ENCODE measurements at regions not wholly inside any gene's neighbourhood (a gene's known extent, or its start where the extent isn't known, plus 50 kb on each side); places are given as distances from the start of the nearest gene placed in this dataset.

DNA sequence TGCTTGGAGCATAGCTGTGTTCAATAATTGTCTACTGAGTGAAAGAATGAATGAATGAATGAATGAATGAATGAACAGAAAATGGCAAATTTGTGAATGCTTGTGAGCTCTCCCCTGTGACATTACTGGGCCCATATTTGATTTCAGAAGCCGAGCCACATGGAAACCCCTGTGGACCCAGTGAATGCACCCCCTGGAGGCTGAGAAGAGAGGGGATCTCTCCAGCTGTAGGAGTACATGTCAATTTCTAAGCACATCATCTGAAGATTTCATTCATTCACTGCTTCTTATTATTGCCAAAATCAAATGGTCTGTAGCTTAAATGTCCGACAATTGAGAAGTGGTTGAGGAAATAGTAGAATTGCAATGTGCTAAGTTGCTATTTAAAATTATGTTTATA is 58.3 kb upstream of the DOCK1 start:
- DNase-seq (ENCODE audit: extremely low read depth in 1 of 2, low read depth in 1 of 2) = no peak

DNA sequence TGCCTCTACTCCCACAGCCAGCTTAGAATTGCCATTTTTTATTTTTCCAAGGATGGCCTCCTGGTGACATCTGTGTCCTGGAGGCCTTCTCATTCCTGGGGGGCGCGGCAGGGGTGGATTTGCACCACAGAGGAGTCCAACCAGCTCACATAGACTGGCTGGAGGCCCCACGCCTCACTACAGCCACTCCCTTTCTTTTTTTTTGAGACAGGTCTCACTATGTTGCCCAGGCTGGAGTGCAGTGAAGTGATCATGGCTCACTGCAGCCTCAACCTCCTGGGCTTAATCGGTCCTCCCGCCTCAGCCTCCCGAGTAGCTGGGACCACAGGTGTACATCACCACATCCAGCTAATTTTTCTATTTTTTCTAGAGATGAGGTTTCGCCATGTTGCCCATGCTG is 57.6 kb upstream of the DOCK1 start:
- no peak for DNase-seq (ENCODE audit: extremely low read depth in 1 of 2, low read depth in 1 of 2)

DNA sequence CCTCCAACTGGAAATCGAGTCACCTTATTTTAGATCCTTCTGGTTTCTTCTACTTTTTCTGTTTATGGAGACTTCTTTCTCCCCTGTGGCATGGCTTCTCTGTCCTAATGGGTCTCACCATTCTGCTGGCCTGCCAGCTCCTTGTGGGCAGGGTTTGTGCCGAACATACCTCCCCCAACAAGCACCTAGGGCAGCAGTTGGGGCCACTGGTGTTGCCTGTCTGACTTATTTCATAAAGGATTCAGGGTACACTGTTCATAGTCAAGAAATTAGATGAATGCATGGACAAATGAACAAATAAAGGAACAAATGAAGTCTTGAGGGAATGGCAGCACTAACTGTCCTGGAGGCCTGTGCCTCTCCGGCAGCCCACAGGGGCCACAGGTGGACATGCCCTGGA is 55.6 kb upstream of the DOCK1 start:
- DNase-seq (ENCODE audit: extremely low read depth in 1 of 2, low read depth in 1 of 2) = no peak

DNA sequence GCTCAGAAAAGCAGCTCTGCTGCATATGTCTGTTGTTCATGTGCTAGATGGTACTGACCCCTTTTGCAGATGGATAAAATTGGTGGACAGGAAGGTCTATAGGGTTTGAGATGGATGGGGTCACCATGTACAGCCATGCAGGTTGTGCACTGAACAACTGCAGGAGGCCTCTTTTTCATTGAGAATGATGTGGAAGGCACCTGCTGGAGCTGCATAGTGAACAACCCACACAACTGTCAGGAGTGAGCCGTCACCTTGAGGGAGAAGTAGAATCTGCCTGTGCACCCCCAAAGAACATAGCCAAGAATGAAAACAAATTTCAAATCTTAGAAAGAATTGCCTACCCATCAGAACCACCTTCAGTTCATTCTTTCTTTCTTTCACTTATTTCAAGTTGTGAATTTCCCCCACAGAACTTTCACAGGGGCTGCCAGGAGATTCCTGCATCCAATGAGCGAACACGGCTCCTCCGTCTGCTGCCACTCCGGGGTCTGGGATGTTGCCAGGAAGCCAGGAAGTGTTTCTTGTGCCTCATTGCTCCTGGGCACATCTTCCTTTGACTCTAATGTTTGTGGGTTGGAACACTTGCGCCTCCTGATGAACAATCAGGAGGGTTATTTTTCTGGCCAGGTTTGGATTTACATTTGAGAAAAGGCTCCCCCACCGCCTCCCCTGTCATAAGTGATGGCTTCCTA is 53.7 kb upstream of the DOCK1 start:
- DNase-seq (ENCODE audit: extremely low read depth in 1 of 2, low read depth in 1 of 2) = no peak

DNA sequence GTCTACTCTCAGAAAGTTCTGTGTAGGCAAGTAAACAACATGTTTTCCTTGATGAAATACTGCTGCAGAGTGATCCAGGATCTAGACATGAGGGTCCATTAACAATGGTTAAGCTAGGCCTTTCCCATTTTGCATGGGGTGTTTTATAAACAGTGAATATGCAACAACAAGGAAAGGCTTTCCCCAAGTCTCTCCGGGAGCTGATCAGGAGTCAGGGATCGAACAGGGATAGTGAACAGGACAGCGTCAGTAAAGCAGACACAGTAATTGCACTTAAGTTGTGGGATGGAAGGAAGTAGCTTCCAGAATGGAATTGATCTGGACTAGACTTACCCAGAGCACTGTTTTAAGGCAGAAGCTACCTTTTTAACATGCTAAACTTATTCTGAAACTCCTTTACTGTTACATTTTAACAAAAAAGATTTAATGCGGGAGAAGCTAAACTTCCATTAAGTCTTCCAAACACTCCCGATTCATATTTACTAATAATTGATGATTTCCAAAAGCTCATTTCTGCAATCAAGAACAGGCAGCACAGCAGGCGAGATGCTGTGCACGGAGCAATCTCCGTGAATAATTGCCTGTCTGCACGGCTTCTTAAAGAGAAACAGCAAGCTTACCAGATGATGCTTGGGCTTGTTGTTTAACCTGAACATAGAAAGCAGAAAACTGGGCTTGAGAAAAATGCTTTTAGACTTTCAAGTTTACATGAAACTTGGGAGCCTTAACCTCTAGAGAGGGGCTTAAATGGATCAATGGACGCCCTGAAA is 50.3 kb upstream of the DOCK1 start:
- no peak for DNase-seq (ENCODE audit: extremely low read depth in 1 of 2, low read depth in 1 of 2)
